ENCODE measurements at regions not wholly inside any gene's neighbourhood (a gene's known extent, or its start where the extent isn't known, plus 50 kb on each side); places are given as distances from the start of the nearest gene placed in this dataset.

- DNase-seq, result no peak
Measured at GRCh38 chr3:107247116-107247515, 130.1 kb upstream of the CCDC54 start.

- no peak for DNase-seq
Measured at GRCh38 chr3:107249132-107249531, 128.1 kb upstream of the CCDC54 start.

DNA sequence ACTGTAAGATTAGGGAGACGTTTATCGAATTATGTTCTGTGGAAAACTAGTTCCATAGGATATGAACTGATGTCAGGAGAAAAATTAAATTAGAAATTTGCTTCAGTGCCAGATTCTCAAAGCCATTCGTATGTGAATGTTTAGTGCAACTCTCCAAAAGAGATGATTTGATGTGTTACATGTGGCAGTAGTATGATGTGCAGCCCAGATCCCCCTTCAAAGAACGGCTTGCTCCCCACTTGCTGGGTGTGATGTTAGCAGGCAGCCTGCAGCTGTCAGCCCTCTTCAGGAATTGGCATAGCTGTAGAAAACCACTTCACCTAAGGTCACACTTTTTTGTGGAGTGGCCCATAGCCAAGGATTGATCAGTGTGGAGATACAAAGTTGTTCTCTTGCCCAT, 127.0 kb upstream of the CCDC54 start:
- no peak for DNase-seq

- no peak for DNase-seq
Measured at GRCh38 chr3:107251819-107252218, 125.4 kb upstream of the CCDC54 start.

- DNase-seq, result no peak
Measured at GRCh38 chr3:107256963-107257362, 120.3 kb upstream of the CCDC54 start.

GRCh38 chr3:107258300-107258699, 118.9 kb upstream of the CCDC54 start:
- no peak for DNase-seq

- no peak for DNase-seq
Measured at GRCh38 chr3:107260207-107260606, 117.0 kb upstream of the CCDC54 start.

DNA sequence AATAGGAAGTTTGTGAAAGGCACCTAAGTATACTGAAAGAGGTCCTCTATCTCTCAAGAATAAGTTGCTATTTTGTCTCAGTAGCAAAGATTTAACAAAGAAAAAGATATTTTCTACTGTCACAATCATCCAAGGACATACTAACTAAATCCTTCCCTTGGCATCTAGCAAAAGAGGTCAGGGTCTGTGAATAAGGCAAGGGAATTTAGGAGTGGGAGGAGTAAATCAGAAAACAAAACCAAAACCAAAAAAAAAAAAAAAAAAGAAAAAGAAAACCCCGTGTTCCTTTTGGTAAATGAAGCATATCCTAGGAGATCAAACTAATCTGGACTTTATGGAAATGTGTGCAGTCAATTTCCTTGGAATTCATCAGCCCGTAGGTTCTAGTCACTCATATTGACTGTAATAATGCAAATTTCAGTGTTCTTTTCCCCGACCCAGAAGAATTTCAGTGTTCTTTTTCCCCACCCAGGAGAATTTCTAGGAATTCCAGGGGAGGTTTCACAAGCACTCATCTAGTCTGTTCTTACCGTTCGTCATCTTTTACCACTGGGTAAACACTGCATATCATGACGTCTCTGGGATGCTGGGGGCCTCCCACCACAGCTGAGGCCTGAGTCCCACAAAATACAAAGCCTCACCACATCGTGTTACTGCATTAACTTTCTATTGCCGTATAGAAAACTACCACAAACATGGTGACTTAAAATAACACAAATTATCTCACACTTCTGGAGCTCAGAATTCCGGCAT, 113.8 kb upstream of the CCDC54 start:
- DNase-seq, result no peak

DNA sequence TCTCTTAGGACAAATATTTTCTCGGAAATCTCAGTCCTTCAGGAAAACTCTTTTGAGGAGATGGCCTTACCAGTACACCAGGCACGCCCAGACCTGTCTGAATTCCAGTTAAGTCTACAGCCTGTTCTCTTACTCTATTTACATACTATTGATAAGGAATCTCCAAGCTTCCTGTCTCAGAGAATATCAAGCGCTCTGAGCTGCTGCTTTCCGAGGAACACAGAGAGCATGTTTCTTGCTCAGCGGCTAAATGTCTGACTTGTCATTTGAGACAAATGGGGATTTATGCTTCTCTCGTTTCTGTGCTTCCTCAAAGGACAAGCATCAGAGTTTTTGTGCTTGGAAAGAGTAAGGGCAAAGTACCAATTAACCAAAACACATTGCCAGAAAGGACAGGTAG, 112.4 kb upstream of the CCDC54 start:
- no peak for DNase-seq

GRCh38 chr3:107265526-107265925, 111.7 kb upstream of the CCDC54 start:
- no peak for DNase-seq

- no peak for DNase-seq
Measured at GRCh38 chr3:107268469-107268868, 108.8 kb upstream of the CCDC54 start.

- DNase-seq, result no peak
Measured at GRCh38 chr3:107269136-107269535, 108.1 kb upstream of the CCDC54 start.

GRCh38 chr3:107271787-107272387, 105.4 kb upstream of the CCDC54 start:
- DNase-seq, result no peak

DNA sequence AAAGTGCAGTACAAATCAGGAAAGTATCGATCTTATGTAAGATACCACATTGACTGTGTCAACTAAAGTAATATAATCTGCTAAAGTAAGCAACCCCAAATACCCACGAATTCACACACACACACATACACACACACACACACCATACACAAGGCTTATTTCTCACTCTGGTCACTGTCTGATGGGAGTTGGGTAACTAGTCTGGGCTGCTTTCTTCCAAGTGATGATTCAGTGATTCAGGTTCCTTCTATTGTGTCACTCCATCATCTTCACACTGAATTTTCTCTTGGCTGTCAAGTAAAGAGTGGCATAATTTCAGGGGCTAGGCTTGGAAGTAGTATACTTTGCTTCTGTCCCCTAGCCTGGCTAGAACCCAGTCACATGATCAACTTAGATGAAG, 104.8 kb upstream of the CCDC54 start:
- no peak for DNase-seq

DNA sequence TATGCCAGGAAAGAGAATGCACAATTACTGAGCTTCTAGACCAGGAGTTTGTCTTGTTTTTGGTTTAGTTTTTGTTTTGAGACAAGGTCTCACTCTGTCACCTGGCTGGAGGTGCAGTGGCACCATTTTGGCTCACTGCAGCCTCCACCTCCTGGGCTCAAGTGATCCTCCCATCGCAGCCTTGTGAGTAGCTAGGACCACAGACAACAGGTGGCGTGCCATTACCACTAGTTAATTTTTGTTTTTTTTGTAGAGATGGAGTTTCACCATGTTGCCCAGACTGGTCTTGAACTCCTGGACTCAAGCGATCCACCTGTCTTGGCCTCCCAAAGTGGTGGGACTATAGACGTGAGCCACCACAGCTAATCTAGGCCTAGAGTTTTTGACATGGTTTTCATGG, 104.4 kb upstream of the CCDC54 start:
- no peak for DNase-seq

- DNase-seq, result no peak
Measured at GRCh38 chr3:107273771-107274170, 103.5 kb upstream of the CCDC54 start.

DNA sequence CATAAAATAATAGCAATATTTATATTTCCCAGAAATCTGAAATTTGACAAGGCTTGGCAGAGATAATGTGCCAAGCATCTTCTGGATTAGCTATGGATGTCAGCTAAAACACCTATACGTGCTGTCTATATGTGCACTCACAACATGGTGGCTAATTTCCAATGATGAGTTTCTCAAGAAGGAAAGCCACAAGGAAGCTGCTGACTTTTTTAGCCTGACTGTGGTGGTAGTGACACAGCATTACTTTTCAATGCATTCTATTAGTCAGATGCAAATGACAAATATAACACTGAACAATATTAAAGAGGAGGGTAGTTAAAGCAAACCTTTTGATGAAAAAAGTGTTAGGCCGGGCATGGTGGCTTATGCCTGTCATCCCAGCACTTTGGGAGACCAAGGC, 101.7 kb upstream of the CCDC54 start:
- DNase-seq, result no peak

DNA sequence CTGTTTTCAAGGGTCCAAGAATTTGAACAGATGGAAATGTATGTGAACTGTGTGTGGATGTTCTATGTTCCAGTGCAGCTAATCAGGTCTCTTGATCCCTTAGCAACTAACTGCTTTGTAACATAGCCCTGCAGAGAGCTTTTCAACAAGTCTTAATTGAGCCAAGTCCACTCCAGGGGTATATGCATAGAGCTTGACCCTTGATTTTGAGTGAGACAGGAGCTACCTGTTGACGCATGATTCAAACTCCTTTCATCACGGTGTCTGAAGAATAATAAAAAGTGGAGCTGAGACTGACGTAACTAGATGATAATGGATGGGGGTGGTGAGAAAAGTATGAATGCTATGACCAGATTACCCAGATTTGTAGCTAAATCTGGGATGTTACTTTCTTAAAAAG, 93.3 kb upstream of the CCDC54 start:
- DNase-seq, result no peak

- DNase-seq, result no peak
Measured at GRCh38 chr3:107284612-107285011, 92.6 kb upstream of the CCDC54 start.

DNA sequence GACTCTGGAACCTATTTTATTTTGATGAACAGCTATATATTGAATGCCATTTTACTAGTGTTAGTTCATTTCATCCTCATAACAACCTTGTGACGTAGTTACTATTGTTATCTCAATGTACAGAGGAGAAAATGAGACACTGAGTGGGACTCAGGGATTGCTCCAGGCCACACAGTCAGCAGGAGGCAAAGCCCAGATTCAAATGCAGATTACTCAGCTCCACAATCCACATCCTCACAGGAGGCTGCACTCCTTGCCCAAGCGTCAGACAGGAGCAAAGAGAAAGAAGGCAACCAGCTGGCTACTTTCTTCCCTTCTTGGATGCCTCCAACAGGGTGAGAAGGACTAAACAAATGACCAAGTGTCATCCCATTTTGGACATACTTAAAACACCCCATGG, 92.0 kb upstream of the CCDC54 start:
- no peak for DNase-seq

GRCh38 chr3:107289354-107289753, 87.9 kb upstream of the CCDC54 start:
- DNase-seq, result no peak

- DNase-seq, result no peak
Measured at GRCh38 chr3:107294117-107294516, 83.1 kb upstream of the CCDC54 start.

DNA sequence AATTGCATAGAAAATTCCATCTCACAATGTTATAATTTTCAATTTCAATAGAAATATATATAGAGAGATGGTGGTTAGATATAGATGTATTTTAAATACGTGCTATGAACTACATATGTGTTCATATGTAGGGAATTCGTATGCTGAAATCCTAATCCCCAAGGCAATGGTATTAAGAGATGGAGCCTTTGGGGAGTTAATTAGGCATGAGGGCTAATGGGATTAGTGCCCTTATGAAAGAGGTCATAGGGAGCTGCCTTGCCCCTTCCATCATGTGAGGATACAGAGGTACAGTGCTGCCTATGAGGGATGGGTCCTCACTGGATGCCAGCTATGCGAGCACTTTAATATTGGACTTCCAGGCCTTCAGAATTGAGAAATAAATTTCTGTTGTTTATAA, 79.6 kb upstream of the CCDC54 start:
- DNase-seq, result no peak

- no peak for DNase-seq
Measured at GRCh38 chr3:107307205-107307604, 70.0 kb upstream of the CCDC54 start.

DNA sequence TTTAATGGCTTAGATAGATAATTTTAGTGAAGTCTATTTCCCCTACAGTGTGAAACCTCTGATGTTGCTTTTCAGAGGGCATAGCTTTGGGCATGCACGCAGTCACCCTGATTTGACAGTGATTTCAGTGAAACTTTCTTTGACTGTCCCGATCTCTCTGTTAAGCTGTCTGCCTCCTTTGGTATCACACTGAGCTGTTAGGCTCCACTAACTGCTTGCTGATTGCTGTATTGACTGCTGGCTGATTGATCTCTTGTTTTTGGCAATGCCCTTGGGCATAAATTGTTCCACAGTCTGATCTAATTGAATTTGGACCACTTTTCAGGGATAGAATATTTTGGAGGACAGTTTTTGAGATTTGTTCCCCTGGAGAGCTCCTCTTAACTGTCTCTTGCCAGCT, 68.5 kb upstream of the CCDC54 start:
- DNase-seq, result no peak

Measured in activated CD8-positive, alpha-beta memory T cell treated with anti-CD3 and anti-CD28 coated beads, Interleukin-2, amount 50 U/mL, for 4 hours (primary cell).